Upper lobe of left lung (tissue), 4 donors: ENCODE measurements at regions not wholly inside any gene's neighbourhood (a gene's known extent, or its start where the extent isn't known, plus 50 kb on each side); places are given as distances from the start of the nearest gene placed in this dataset.

Experiments used
- CTCF ChIP-seq, 6 experiments: fragments of 450-650 bp in 4 of 6; fragments of 200-600 bp in 2 of 6; sonication (generic) in 2 of 6; IDR thresholded peaks; one replicate each; pipeline ENCODE4 v1.5.1; 2016 to 2019; ENCODE audit warnings: antibody characterized with exemption in 6 of 6
- POLR2AphosphoS5 ChIP-seq, 2 donors: sonication (generic); formaldehyde crosslinking; IDR thresholded peaks; one replicate each; pipeline ENCODE4 v1.5.1; 2017; ENCODE audit warnings: antibody characterized with exemption in 2 of 2

DNA sequence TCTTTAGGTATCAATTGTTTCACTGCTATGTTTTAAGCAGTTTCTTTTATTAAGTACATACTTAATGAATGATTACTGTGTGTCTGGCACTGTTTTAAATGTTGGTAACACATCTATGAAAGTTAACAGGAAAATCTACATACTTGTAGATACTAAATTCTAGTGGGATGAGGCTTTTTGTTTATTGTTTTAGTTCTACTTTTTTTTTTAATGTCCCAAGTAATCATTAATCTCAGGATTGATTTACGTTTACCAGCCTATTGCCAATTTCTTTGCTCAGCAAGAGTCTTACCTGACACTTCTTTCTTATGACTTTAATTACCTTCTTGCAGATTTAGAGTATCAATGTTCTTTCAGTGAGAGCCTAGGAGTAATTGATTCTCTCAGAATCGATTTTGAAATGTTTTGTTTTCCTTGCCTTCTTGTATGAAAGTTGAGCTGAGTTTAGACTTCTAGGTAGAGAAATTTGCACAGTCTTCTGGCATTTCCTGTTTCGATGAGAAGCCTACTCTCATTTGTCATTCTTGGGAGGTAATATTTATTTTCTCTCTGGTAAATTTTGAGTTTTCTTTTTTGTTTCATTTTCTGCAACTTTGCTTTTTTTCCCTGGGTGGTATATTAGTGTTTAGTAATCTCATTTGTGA lies 235.2 kb upstream of the ANKRD50 start:
- no peak for TF ChIP-seq CTCF (IDR thresholded peaks at IDR 0.05)
- no peak for TF ChIP-seq POLR2AphosphoS5 (IDR thresholded peaks at IDR 0.05)
